ENCODE measurements at regions not wholly inside any gene's neighbourhood (a gene's known extent, or its start where the extent isn't known, plus 50 kb on each side); places are given as distances from the start of the nearest gene placed in this dataset.

DNA sequence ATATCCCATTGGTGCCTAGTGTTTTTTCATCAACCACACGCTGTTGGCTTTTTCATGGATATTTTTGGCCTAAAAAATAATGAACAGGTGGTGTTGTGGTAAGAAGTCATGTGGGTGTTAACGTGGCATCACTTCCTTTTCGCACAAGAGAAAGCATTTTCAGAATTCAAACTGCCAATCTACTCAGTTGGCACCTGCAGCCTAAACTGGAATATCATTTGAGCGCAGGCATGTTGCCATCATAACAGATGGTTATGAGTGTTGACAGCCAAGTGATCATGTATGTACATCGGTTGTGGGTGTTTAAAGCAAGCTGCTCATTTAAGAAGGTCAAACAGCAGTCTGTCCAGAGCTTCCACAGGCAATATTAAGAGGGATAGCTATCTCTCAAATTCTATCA, 1963.0 kb downstream of the NCAM2 start:
- Histone ChIP-seq H3K27ac (ENCODE audit: low read depth, low read length) (no peak overlapping the region), H3K27me3 (ENCODE audit: insufficient read depth, low read length) (no peaks in the 10 kb centered on the region), H3K4me3 (replicated peaks in 1 of 2; ENCODE audit: low read depth in 1 of 2, low read length in 2 of 2) (no peak overlapping the region), H3K9ac (ENCODE audit: low read length) (no peak overlapping the region), H3K4me1 (ENCODE audit: control insufficient read depth in 1 of 2, insufficient read depth in 2 of 2, low read length in 2 of 2) (no peaks in the 10 kb centered on the region), H3K9me3 (ENCODE audit: control insufficient read depth in 1 of 2, insufficient read depth in 1 of 2, low read depth in 1 of 2, low read length in 2 of 2) (peaks cover 7 to 20% of the 10 kb centered on the region in 2 experiments; a peak in 3 of 4 replicates), H3K79me2 (ENCODE audit: insufficient read depth, low read length) (no peaks in the 10 kb centered on the region), H3K4me2 (ENCODE audit: low read length) (no peak overlapping the region), H4K20me1 (ENCODE audit: insufficient read depth) (no peaks in the 10 kb centered on the region), H2AFZ (ENCODE audit: low read depth, low read length, poor library complexity, severe bottlenecking) (no peak overlapping the region), H3K9me2 (ENCODE audit: insufficient read depth) (no peaks in the 10 kb centered on the region), H3K36me3 (ENCODE audit: control insufficient read depth in 1 of 2, insufficient read depth in 2 of 2, low read length in 2 of 2) (no peaks in the 10 kb centered on the region)
- ChIA-PET RAD21 (ENCODE audit: low non-redundant PET in 1 of 2, low total read pairs in 2 of 2, uncharacterized antibody in 2 of 2, unreplicated experiment in 2 of 2) (no interaction called here), CTCF (no interaction called here), POLR2A (no interaction called here)
- intact Hi-C loops (cut with micrococcal nuclease), result no loop called here
- DNase-seq (ENCODE audit: low read depth, low spot score) (no peak), ATAC-seq (no peak)
- TF ChIP-seq CBX3 (IDR thresholded peaks at IDR 0.05; ENCODE audit: low read depth), result no peak
- TF ChIP-seq JUND (IDR thresholded peaks at IDR 0.05), result no peak
- TF ChIP-seq POLR2AphosphoS5 (IDR thresholded peaks at IDR 0.05; ENCODE audit: low read depth, low read length), result no peak
- TF ChIP-seq, protein P1, sequence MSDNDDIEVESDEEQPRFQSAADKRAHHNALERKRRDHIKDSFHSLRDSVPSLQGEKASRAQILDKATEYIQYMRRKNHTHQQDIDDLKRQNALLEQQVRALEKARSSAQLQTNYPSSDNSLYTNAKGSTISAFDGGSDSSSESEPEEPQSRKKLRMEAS (IDR thresholded peaks at IDR 0.05), result no peak
- no TSS peak for BruUV-seq (replicated peaks)

DNA sequence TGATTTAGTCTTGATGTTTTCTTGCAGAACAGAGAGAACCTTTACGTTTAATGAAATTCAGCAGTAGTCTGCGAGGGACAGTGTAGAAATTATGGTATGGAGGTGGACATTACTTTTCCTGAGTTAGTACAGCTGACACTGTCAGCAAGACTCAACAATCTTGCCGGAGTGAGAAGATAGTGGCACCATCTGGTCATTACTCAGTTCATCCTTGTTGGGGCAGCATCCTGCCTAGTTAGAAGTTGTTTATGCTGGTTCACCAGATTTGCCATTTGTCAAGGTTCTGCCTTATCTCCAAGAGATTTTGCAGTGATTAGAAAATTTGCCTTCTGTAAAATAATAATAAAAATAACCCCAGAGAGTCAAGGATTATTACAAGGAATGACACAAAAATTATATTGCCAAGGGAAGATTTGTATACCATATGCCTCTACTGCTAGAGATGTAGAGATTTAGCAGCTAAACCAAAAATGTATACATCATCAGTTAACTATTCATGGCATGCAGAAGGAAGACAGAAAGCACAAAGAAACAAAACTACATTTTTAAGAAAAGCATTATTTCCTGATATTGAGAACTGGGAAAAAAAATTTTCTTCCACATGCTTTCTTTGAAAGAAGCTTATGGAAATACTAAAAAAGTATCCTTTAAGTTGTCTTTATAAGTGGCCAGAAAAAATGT, 1967.4 kb downstream of the NCAM2 start:
- RAD21 ChIA-PET (ENCODE audit: low non-redundant PET in 1 of 2, low total read pairs in 2 of 2, uncharacterized antibody in 2 of 2, unreplicated experiment in 2 of 2), result no interaction called here
- peaks cover 0 to 29% of the 10 kb centered on the region in 2 experiments; a peak in 3 of 4 replicates for H3K9me3 ChIP-seq (ENCODE audit: control insufficient read depth in 1 of 2, insufficient read depth in 1 of 2, low read depth in 1 of 2, low read length in 2 of 2)
- no peaks in the 10 kb centered on the region for H3K79me2 ChIP-seq (ENCODE audit: insufficient read depth, low read length)
- H3K9ac ChIP-seq (ENCODE audit: low read length), result no peak overlapping the region
- no peak overlapping the region for H3K27ac ChIP-seq (ENCODE audit: low read depth, low read length)
- no peaks in the 10 kb centered on the region for H4K20me1 ChIP-seq (ENCODE audit: insufficient read depth)
- CTCF ChIA-PET, result no interaction called here
- ATAC-seq, result no peak
- H3K4me2 ChIP-seq (ENCODE audit: low read length), result no peak overlapping the region
- no peak for DNase-seq (ENCODE audit: low read depth, low spot score)
- intact Hi-C loops (cut with micrococcal nuclease), result no loop called here
- no peaks in the 10 kb centered on the region for H3K9me2 ChIP-seq (ENCODE audit: insufficient read depth)
- POLR2A ChIA-PET, result no interaction called here
- TF ChIP-seq FOSL1 (IDR thresholded peaks at IDR 0.05; ENCODE audit: low read depth) (no peak), EZH2 (IDR thresholded peaks at IDR 0.05) (no peak), CBX3 (IDR thresholded peaks at IDR 0.05; ENCODE audit: low read depth) (no peak), TCF7L2 (IDR thresholded peaks at IDR 0.05; ENCODE audit: borderline replicate concordance, extremely low read depth, insufficient read depth, insufficient read length) (no peak), POLR2A (IDR thresholded peaks at IDR 0.05; ENCODE audit: borderline replicate concordance, extremely low read depth, insufficient read depth, insufficient read length) (no peak), SP1 (IDR thresholded peaks at IDR 0.05; ENCODE audit: low read depth) (no peak), RAD21 (IDR thresholded peaks at IDR 0.05; ENCODE audit: low read depth) (no peak), SIN3A (IDR thresholded peaks at IDR 0.05; ENCODE audit: low read depth) (no peak)
- TF ChIP-seq, protein P2, sequence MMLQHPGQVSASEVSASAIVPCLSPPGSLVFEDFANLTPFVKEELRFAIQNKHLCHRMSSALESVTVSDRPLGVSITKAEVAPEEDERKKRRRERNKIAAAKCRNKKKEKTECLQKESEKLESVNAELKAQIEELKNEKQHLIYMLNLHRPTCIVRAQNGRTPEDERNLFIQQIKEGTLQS (IDR thresholded peaks at IDR 0.05), result no peak
- TF ChIP-seq, protein P3, sequence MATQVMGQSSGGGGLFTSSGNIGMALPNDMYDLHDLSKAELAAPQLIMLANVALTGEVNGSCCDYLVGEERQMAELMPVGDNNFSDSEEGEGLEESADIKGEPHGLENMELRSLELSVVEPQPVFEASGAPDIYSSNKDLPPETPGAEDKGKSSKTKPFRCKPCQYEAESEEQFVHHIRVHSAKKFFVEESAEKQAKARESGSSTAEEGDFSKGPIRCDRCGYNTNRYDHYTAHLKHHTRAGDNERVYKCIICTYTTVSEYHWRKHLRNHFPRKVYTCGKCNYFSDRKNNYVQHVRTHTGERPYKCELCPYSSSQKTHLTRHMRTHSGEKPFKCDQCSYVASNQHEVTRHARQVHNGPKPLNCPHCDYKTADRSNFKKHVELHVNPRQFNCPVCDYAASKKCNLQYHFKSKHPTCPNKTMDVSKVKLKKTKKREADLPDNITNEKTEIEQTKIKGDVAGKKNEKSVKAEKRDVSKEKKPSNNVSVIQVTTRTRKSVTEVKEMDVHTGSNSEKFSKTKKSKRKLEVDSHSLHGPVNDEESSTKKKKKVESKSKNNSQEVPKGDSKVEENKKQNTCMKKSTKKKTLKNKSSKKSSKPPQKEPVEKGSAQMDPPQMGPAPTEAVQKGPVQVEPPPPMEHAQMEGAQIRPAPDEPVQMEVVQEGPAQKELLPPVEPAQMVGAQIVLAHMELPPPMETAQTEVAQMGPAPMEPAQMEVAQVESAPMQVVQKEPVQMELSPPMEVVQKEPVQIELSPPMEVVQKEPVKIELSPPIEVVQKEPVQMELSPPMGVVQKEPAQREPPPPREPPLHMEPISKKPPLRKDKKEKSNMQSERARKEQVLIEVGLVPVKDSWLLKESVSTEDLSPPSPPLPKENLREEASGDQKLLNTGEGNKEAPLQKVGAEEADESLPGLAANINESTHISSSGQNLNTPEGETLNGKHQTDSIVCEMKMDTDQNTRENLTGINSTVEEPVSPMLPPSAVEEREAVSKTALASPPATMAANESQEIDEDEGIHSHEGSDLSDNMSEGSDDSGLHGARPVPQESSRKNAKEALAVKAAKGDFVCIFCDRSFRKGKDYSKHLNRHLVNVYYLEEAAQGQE (IDR thresholded peaks at IDR 0.05; ENCODE audit: low read depth), result no peak
- TF ChIP-seq, protein P4, sequence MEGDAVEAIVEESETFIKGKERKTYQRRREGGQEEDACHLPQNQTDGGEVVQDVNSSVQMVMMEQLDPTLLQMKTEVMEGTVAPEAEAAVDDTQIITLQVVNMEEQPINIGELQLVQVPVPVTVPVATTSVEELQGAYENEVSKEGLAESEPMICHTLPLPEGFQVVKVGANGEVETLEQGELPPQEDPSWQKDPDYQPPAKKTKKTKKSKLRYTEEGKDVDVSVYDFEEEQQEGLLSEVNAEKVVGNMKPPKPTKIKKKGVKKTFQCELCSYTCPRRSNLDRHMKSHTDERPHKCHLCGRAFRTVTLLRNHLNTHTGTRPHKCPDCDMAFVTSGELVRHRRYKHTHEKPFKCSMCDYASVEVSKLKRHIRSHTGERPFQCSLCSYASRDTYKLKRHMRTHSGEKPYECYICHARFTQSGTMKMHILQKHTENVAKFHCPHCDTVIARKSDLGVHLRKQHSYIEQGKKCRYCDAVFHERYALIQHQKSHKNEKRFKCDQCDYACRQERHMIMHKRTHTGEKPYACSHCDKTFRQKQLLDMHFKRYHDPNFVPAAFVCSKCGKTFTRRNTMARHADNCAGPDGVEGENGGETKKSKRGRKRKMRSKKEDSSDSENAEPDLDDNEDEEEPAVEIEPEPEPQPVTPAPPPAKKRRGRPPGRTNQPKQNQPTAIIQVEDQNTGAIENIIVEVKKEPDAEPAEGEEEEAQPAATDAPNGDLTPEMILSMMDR (IDR thresholded peaks at IDR 0.05 in 2 of 3, conservative IDR thresholded peaks at IDR 0.05 in 1 of 3; ENCODE audit: borderline replicate concordance in 1 of 3, insufficient read depth in 1 of 3, low read depth in 2 of 3, low read length in 2 of 3), result no peak
- TF ChIP-seq, protein P1 (IDR thresholded peaks at IDR 0.05), result no peak
- no peak overlapping the region for H3K4me3 ChIP-seq (replicated peaks in 1 of 2; ENCODE audit: low read depth in 1 of 2, low read length in 2 of 2)
- no peaks in the 10 kb centered on the region for H3K4me1 ChIP-seq (ENCODE audit: control insufficient read depth in 1 of 2, insufficient read depth in 2 of 2, low read length in 2 of 2)
- H3K27me3 ChIP-seq (ENCODE audit: insufficient read depth, low read length), result no peaks in the 10 kb centered on the region
- BruUV-seq (replicated peaks), result no TSS peak
- no peak overlapping the region for H2AFZ ChIP-seq (ENCODE audit: low read depth, low read length, poor library complexity, severe bottlenecking)
- H3K36me3 ChIP-seq (ENCODE audit: control insufficient read depth in 1 of 2, insufficient read depth in 2 of 2, low read length in 2 of 2), result no peaks in the 10 kb centered on the region

Measured in HCT116 (cell line).